ENCODE measurements at regions not wholly inside any gene's neighbourhood (a gene's known extent, or its start where the extent isn't known, plus 50 kb on each side); places are given as distances from the start of the nearest gene placed in this dataset.
A peak's percentile ranks its signal among the peaks of the same experiment; 100 is the strongest.

DNA sequence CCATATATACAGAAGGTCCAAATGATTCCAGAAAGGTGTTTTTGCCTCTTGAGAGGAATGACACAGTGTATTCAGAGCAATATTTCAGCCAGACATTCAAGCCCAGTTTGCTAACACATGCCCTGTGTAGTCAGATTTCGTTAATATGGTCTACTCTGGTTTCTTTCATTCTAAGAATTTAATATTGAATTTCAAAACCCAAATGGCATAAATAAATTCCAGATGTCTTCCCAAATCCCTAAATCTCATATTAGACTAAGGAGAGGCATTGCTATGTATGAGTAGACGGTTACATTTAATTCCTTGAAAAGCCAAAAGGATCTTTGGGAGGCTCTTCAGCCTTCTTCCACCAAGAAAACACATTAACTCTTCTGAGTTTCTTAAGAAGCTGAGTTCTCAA, 66.3 kb upstream of the C1QTNF7 start:
- DNase-seq (ENCODE audit: insufficient read length, low spot score) (no peak), FAIRE-seq (no peak)

GRCh38 chr4:15362541-15362940, 65.3 kb upstream of the C1QTNF7 start:
- DNase-seq (ENCODE audit: insufficient read length, low spot score), result no peak
- FAIRE-seq, result no peak

DNA sequence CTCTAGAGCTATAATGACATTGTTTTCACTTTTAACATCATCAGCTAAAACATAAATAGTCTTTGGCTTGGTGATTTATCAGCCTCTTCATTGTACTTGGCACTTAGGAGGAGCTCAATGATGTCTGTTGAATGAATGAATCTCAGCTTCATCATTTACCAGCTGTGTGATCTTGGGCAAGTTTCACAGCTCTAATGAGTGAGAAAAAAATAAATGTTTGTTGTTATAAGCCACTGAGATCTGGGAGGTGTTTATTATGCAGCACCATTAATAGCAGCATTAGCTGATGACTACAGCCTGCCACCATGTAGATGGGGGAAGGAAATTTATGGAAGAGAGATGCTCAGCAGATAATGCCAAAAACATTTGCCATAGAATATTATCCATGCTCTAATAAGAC, 63.6 kb upstream of the C1QTNF7 start:
- DNase-seq (ENCODE audit: insufficient read length, low spot score), result no peak
- peak; percentile 9 for FAIRE-seq

GRCh38 chr4:15365641-15366040, 62.2 kb upstream of the C1QTNF7 start:
- FAIRE-seq (no peak), DNase-seq (ENCODE audit: insufficient read length, low spot score) (no peak)

- FAIRE-seq, result no peak
- no peak for DNase-seq (ENCODE audit: insufficient read length, low spot score)
Measured at GRCh38 chr4:15366721-15367120, 61.1 kb upstream of the C1QTNF7 start.

DNA sequence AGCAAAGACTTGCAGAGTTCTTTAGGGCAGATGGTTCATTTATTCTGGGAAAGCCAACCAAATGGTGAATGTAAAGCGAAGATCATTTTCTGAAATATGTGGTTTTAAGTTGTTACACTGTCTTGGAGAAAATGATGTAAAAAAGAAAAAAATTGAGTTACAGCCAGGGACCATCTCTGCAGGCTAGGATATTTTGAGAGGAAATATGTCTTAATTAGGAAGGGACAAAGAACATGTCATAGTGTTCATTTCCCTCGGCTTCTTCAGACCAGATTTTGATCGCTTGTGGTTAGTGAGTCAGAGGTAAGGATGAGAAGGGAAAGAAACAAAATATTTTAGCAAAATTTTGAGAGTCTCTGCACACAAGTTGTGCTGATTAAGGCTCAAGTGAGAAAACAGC, 59.0 kb upstream of the C1QTNF7 start:
- FAIRE-seq (no peak), DNase-seq (ENCODE audit: insufficient read length, low spot score) (no peak)

DNA sequence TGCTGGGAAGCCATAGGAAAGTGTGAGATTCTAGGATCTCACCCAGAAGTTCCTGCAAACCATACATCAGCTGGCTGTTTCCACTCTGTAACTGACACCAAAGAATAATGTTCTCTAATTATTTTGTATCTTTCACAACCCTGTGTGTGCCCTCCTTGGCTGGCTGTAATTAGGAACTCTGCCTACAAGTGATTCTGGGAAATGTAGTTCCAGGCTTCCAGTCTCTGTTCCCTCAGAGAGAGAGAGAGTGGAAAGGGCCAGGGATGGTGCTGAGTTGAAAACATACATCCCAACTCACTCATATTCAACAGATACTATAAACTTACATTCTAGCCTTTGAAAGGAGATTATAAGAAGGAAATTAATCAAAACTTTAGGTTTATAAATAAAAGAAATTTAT, 57.5 kb upstream of the C1QTNF7 start:
- no peak for FAIRE-seq
- DNase-seq (ENCODE audit: insufficient read length, low spot score), result no peak

DNA sequence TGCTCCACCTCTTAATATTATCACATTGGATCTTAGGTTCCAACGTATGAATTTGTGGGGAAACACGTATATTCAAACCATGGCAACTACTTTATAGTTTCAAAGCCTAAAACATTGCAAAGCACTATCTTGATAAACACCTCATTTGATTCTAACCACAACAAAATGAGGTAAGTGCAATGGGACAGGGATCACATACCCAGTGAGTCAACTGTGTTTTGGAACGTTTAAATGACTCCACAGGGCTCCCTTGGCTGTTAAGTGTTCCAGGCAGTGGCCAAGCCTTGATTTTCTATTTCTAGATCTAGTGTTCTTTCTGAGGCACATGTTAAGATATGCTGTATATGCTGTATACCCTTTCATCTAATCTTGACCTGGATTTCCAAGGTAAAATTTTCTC, 54.5 kb upstream of the C1QTNF7 start:
- no peak for FAIRE-seq
- no peak for DNase-seq (ENCODE audit: insufficient read length, low spot score)

GRCh38 chr4:15374656-15375055, 53.2 kb upstream of the C1QTNF7 start:
- no peak for DNase-seq (ENCODE audit: insufficient read length, low spot score)
- no peak for FAIRE-seq

DNA sequence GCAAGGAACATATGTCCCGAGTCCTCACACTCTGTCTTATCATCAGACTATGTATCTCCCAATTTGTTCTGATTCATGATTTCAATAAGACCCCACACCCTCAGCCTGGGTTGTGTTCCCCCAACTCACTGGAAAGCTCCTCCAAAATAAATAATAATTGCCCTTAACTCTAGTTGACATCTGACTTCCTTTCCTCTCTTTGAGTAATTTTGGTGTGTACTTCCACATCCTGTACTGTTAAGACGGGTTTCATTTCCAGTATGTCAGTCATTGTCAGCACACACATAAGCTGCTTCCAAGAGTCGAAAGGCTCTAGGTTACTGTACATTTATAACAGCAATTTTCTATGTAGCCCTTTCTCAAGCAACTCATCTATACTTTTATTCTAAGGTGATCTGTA, 52.2 kb upstream of the C1QTNF7 start:
- no peak for FAIRE-seq
- no peak for DNase-seq (ENCODE audit: insufficient read length, low spot score)

DNA sequence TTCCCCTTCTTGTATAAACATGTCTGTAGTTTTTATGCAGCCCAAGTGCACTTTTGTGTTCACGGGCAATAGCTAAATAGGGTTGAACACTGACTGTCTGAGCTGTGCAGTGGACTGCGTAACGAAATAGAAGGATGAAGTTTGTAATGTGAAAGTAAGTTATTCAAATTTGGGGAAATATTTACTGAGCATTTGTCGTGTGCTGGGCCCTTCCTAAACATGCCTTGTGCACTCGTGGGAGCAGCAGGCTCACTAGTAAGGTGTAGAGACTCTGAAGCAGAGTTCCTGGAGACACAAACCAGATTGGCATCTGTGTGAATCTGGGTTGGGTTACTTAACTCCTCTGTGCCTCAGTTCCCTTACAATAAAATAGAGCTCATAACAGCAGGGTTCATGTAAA, 51.7 kb upstream of the C1QTNF7 start:
- no peak for DNase-seq (ENCODE audit: insufficient read length, low spot score)

DNA sequence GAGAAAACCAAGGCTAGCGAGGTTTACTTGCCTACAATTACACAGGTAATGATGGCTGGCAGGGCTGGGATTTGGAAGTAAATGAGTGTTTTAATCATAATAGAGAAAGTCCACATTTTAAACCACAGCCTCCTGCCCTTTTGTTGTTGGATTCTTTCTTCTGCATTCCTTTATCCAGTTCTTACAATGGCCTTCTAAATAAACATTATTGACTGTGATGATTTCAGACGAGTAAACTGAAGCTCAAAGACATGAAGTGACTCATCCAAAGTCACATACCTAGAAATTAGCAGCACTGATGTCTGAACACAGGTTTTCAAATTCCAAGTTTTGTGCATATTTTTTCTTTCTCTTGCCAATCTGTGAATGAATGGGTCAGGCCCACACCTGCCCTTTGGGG, 51.2 kb upstream of the C1QTNF7 start:
- no peak for FAIRE-seq
- no peak for DNase-seq (ENCODE audit: insufficient read length, low spot score)

More for the DNA sequence above, 51.7 kb upstream of the C1QTNF7 start:
- no peak for FAIRE-seq

All from HTR-8/SVneo (cell line).